HepG2 (cell line): ENCODE measurements at regions not wholly inside any gene's neighbourhood (a gene's known extent, or its start where the extent isn't known, plus 50 kb on each side); places are given as distances from the start of the nearest gene placed in this dataset.

Experiments
- ATAC-seq: fragments of 200-7000 bp; cut with Tn5 transposase; 3 replicates; pipeline ENCODE4 v1.9.1; 2020; ENCODE audit warnings: mild to moderate bottlenecking, moderate library complexity
- BruUV-seq: library from RNA; stranded (reverse); fragments of 400-500 nt; replicated peaks from 2 replicates; lab custom pipeline; 2021; lab: Mats Ljungman, UMichigan
- CTCF ChIA-PET: fragments of 300-600 bp; formaldehyde crosslinking; extraction: SDS; loops from one replicate; lab custom pipeline; 2021; ENCODE audit warnings: low total read pairs, inconsistent platforms, low intra/inter-chr PET ratio; lab: Yijun Ruan, JAX
- POLR2A ChIA-PET: fragments of 350-600 bp; sonication (Branson Sonifier 250); formaldehyde crosslinking; loops from one replicate; lab custom pipeline; 2020; ENCODE audit warnings: antibody characterized with exemption, inconsistent platforms; lab: Yijun Ruan, JAX
- DNase-seq: peaks from one replicate; pipeline ENCODE4 v3.0.0-alpha.2; 2015; ENCODE audit warnings: low spot score
- FAIRE-seq: peaks from 3 replicates; lab custom pipeline; 2011; peaks lifted over from hg19 to GRCh38; lab: Jason Lieb, UNC
- H2AFZ ChIP-seq: one replicate; pipeline ENCODE4 v1.6.1; 2011; ENCODE audit warnings: low read length, inconsistent platforms
- H3K27ac ChIP-seq: fragments of 300-600 bp; 3 replicates; pipeline ENCODE4 v1.8.0; 2011; ENCODE audit warnings: mixed run types, mild to moderate bottlenecking, mixed read lengths, low read length, inconsistent platforms; ENCODE audit not compliant: insufficient read depth; ENCODE audit errors: extremely low read length
- H3K27me3 ChIP-seq, 2 experiments: fragments of 200-600 bp in 1 of 2; 2 replicates in 1 of 2; 3 replicates in 1 of 2; pipeline versions ENCODE4 v1.6.0 to v1.8.0; 2011; ENCODE audit warnings: low read length in 2 of 2, mild to moderate bottlenecking in 2 of 2, moderate library complexity in 2 of 2, inconsistent platforms in 1 of 2; ENCODE audit not compliant: insufficient read depth in 2 of 2, control insufficient read depth in 1 of 2
- H3K36me3 ChIP-seq, 2 experiments: fragments of 200-600 bp in 1 of 2; replicated peaks in 1 of 2; 2 replicates in 1 of 2; 3 replicates in 1 of 2; pipeline versions ENCODE4 v1.5.1 to v1.8.0; 2011; ENCODE audit warnings: low read length in 2 of 2, inconsistent platforms in 1 of 2; ENCODE audit not compliant: insufficient read depth in 2 of 2, control insufficient read depth in 1 of 2
- H3K4me1 ChIP-seq: 2 replicates; pipeline ENCODE4 v1.5.1; 2012; ENCODE audit warnings: low read length, inconsistent platforms; ENCODE audit not compliant: insufficient read depth
- H3K4me2 ChIP-seq: 2 replicates; pipeline ENCODE4 v1.6.0; 2011; ENCODE audit warnings: low read depth, low read length, inconsistent platforms
- H3K4me3 ChIP-seq, 3 experiments: fragments of 200-600 bp in 1 of 3; sonication (generic), shearing (Covaris generic) in 1 of 3; replicated peaks in 1 of 3; 2 replicates each; pipeline ENCODE4 v1.5.1; 2011 to 2016; ENCODE audit warnings: low read length in 3 of 3, inconsistent platforms in 2 of 3, low read depth in 2 of 3, mild to moderate bottlenecking in 2 of 3, control low read depth in 1 of 3, mixed read lengths in 1 of 3; ENCODE audit not compliant: insufficient read depth in 1 of 3
- H3K79me2 ChIP-seq: one replicate; pipeline ENCODE4 v1.6.1; 2011; ENCODE audit warnings: low read length, inconsistent platforms; ENCODE audit not compliant: insufficient read depth
- H3K9ac ChIP-seq: 2 replicates; pipeline ENCODE4 v1.6.0; 2011; ENCODE audit warnings: mild to moderate bottlenecking, low read depth, low read length, inconsistent platforms; ENCODE audit not compliant: insufficient read depth
- H3K9me3 ChIP-seq: 2 replicates; pipeline ENCODE4 v1.5.1; 2012; ENCODE audit warnings: mild to moderate bottlenecking, low read length
- H4K20me1 ChIP-seq: 2 replicates; pipeline ENCODE4 v1.6.0; 2011; ENCODE audit warnings: inconsistent platforms, mild to moderate bottlenecking, low read length, moderate library complexity; ENCODE audit not compliant: insufficient read depth
- GATAD1 ChIP-seq: IDR thresholded peaks from 2 replicates; pipeline ENCODE4 v1.6.1; 2016; ENCODE audit warnings: missing genetic modification reagents, missing compliant biosample characterization
- JDP2 ChIP-seq: sonication (generic); formaldehyde crosslinking; IDR thresholded peaks from 2 replicates; pipeline ENCODE4 v1.8.1; 2022; ENCODE audit warnings: missing genetic modification reagents, borderline replicate concordance
- MATR3 ChIP-seq: sonication (generic); formaldehyde crosslinking; IDR thresholded peaks from 2 replicates; pipeline ENCODE4 v1.4.0; 2020; ENCODE audit warnings: missing genetic modification reagents
- NFIC ChIP-seq: IDR thresholded peaks from 2 replicates; pipeline ENCODE4 v1.6.1; 2012; ENCODE audit warnings: mild to moderate bottlenecking, low read length, inconsistent platforms
- RFXANK ChIP-seq: IDR thresholded peaks from 2 replicates; pipeline ENCODE4 v1.6.1; 2016
- SETDB1 ChIP-seq: sonication (generic); formaldehyde crosslinking; IDR thresholded peaks from 2 replicates; pipeline ENCODE4 v1.5.1; 2020; ENCODE audit warnings: missing genetic modification reagents, mild to moderate bottlenecking, borderline replicate concordance
- SRSF9 ChIP-seq: fragments of 200-400 bp; formaldehyde crosslinking; IDR thresholded peaks from 2 replicates; pipeline ENCODE4 v1.6.1; 2018; ENCODE audit warnings: borderline replicate concordance, mild to moderate bottlenecking, low read depth, low read length; ENCODE audit not compliant: insufficient read depth, poor library complexity, severe bottlenecking
- SYNCRIP ChIP-seq: fragments of 200-400 bp; formaldehyde crosslinking; IDR thresholded peaks from 2 replicates; pipeline ENCODE4 v1.6.1; 2018; ENCODE audit warnings: mild to moderate bottlenecking, low read depth, low read length; ENCODE audit not compliant: insufficient read depth
- ZNF558 ChIP-seq: sonication (generic); formaldehyde crosslinking; IDR thresholded peaks from 2 replicates; pipeline ENCODE4 v1.9.0; 2022; ENCODE audit warnings: mild to moderate bottlenecking, missing genetic modification reagents, borderline replicate concordance
- ZNF713 ChIP-seq: sonication (generic); formaldehyde crosslinking; IDR thresholded peaks from 2 replicates; pipeline ENCODE4 v1.4.0; 2020; ENCODE audit warnings: mild to moderate bottlenecking, missing genetic modification reagents
- ZNF740 ChIP-seq: sonication (generic); formaldehyde crosslinking; IDR thresholded peaks from 2 replicates; pipeline ENCODE4 v1.4.0; 2020; ENCODE audit warnings: missing genetic modification reagents
- ZNF749 ChIP-seq: sonication (generic); formaldehyde crosslinking; IDR thresholded peaks from 2 replicates; pipeline ENCODE4 v1.8.0; 2022; ENCODE audit warnings: mild to moderate bottlenecking, missing genetic modification reagents, moderate library complexity, borderline replicate concordance
- ZNF790 ChIP-seq: sonication (generic); formaldehyde crosslinking; IDR thresholded peaks from 2 replicates; pipeline ENCODE4 v1.8.0; 2022; ENCODE audit warnings: missing genetic modification reagents, mild to moderate bottlenecking, borderline replicate concordance
- WGBS: methylation state at CpG from one replicate; pipeline ENCODE4 v1.1.6; 2017; ENCODE audit warnings: low lambda C conversion rate; 5-methylcytosine and 5-hydroxymethylcytosine counted together
- in situ Hi-C: cut with HindIII; loops from 2 replicates; pipeline ENCODE4 v1.10.0; 2017; ENCODE audit warnings: low pct_unique_long_range_greater_than_20kb; ENCODE audit not compliant: extremely low pct_ligation_motif_present
- intact Hi-C: fragments of 100-400 bp; cut with micrococcal nuclease; formaldehyde crosslinking; loops from one replicate; pipeline ENCODE4 v1.10.0; 2022; ENCODE audit not compliant: unreplicated experiment

- H3K27ac ChIP-seq, result no peak overlapping the region
- H3K4me3 ChIP-seq, result no peak overlapping the region
- POLR2A ChIA-PET, result no interaction called here
- TF ChIP-seq JDP2 (CRISPR knock-in tag) (no peak), ZNF749 (CRISPR knock-in tag) (no peak), SRSF9 (no peak), SYNCRIP (no peak), ZNF713 (CRISPR knock-in tag) (no peak), ZNF740 (CRISPR knock-in tag) (no peak), NFIC (no peak), GATAD1 (CRISPR knock-in tag) (no peak), ZNF558 (no peak), RFXANK (no peak), MATR3 (no peak), ZNF790 (no peak), SETDB1 (CRISPR knock-in tag) (no peak)
- CTCF ChIA-PET, result no interaction called here
- H3K79me2 ChIP-seq, result no peaks in the 10 kb centered on the region
- no peaks in the 10 kb centered on the region for H4K20me1 ChIP-seq
- FAIRE-seq (no peak), DNase-seq (no peak), ATAC-seq (no peak)
- in situ Hi-C loops (no loop called here), intact Hi-C loops (no loop called here)
- no peaks in the 10 kb centered on the region for H3K36me3 ChIP-seq
- no peaks in the 10 kb centered on the region for H3K9me3 ChIP-seq
- no TSS peak for BruUV-seq
- H3K9ac ChIP-seq, result no peak overlapping the region
- no peaks in the 10 kb centered on the region for H3K27me3 ChIP-seq
- WGBS, result 27% methylated on average over 2 of the region's 2 CpGs
- no peak overlapping the region for H3K4me2 ChIP-seq
- H2AFZ ChIP-seq, result no peak overlapping the region
- H3K4me1 ChIP-seq, result peaks cover 16% of the 10 kb centered on the region; the same call in 1 of the 2 replicates
Measured at GRCh38 chr1:222077206-222077605, 335.3 kb upstream of the DUSP10 start.
